ENCODE measurements at regions not wholly inside any gene's neighbourhood (a gene's known extent, or its start where the extent isn't known, plus 50 kb on each side); places are given as distances from the start of the nearest gene placed in this dataset.

GRCh38 chr4:1579901-1580691 lies 104.0 kb downstream of the FAM53A start:
- ATAC-seq (ENCODE audit: insufficient read depth, low read depth) (peak; percentile 55; the same call in 1 of the 3 replicates), DNase-seq (peak; percentile 48)
- Histone ChIP-seq H3K27ac (ENCODE audit: low read length) (no peak overlapping the region), H3K27me3 (ENCODE audit: insufficient read depth, low read length, poor library complexity) (no peaks in the 10 kb centered on the region), H2AFZ (ENCODE audit: low read depth, low read length) (no peak overlapping the region), H3K4me1 (ENCODE audit: insufficient read depth, low read length) (no peaks in the 10 kb centered on the region), H4K20me1 (ENCODE audit: insufficient read depth, low read length) (no peaks in the 10 kb centered on the region; the same call in 1 of the 2 replicates), H3K9me3 (ENCODE audit: insufficient read depth, low read length, severe bottlenecking) (no peaks in the 10 kb centered on the region), H3K79me2 (ENCODE audit: insufficient read depth, low read length) (no peaks in the 10 kb centered on the region), H3K4me3 (ENCODE audit: low read depth in 1 of 2, low read length in 2 of 2) (no peak overlapping the region), H3K4me2 (ENCODE audit: insufficient read depth, low read length) (no peak overlapping the region), H3K9ac (ENCODE audit: low read depth, low read length) (no peak overlapping the region), H3K36me3 (ENCODE audit: insufficient read depth, low read length) (no peaks in the 10 kb centered on the region)
- TF ChIP-seq EZH2 (IDR thresholded peaks at IDR 0.05; ENCODE audit: borderline replicate concordance, low read depth, low read length, severe bottlenecking) (no peak), CTCF (IDR thresholded peaks at IDR 0.05; ENCODE audit: borderline replicate concordance, extremely low read depth, low read length, poor library complexity, severe bottlenecking) (no peak)

GRCh38 chr4:1579001-1579900 lies 104.9 kb downstream of the FAM53A start:
- Histone ChIP-seq H3K79me2 (ENCODE audit: insufficient read depth, low read length) (no peaks in the 10 kb centered on the region), H3K27me3 (ENCODE audit: insufficient read depth, low read length, poor library complexity) (no peaks in the 10 kb centered on the region), H3K9me3 (ENCODE audit: insufficient read depth, low read length, severe bottlenecking) (no peaks in the 10 kb centered on the region), H3K9ac (ENCODE audit: low read depth, low read length) (no peak overlapping the region), H3K36me3 (ENCODE audit: insufficient read depth, low read length) (no peaks in the 10 kb centered on the region), H3K4me3 (ENCODE audit: low read depth in 1 of 2, low read length in 2 of 2) (no peak overlapping the region), H3K4me1 (ENCODE audit: insufficient read depth, low read length) (no peaks in the 10 kb centered on the region), H3K4me2 (ENCODE audit: insufficient read depth, low read length) (no peak overlapping the region), H4K20me1 (ENCODE audit: insufficient read depth, low read length) (peaks cover 6% of the 10 kb centered on the region), H3K27ac (ENCODE audit: low read length) (no peak overlapping the region), H2AFZ (ENCODE audit: low read depth, low read length) (no peak overlapping the region)
- no peak for TF ChIP-seq EZH2 (IDR thresholded peaks at IDR 0.05; ENCODE audit: borderline replicate concordance, low read depth, low read length, severe bottlenecking)
- peak; percentile 39 for TF ChIP-seq CTCF (IDR thresholded peaks at IDR 0.05; ENCODE audit: borderline replicate concordance, extremely low read depth, low read length, poor library complexity, severe bottlenecking)
- ATAC-seq (ENCODE audit: insufficient read depth, low read depth) (peak; percentile 65), DNase-seq (no peak)

GRCh38 chr4:1578251-1578773 lies 105.8 kb downstream of the FAM53A start:
- no peak overlapping the region for H2AFZ ChIP-seq (ENCODE audit: low read depth, low read length)
- H3K4me3 ChIP-seq (ENCODE audit: low read depth in 1 of 2, low read length in 2 of 2): no peak overlapping the region
- H3K27me3 ChIP-seq (ENCODE audit: insufficient read depth, low read length, poor library complexity): no peaks in the 10 kb centered on the region
- no peak for DNase-seq
- no peaks in the 10 kb centered on the region for H3K79me2 ChIP-seq (ENCODE audit: insufficient read depth, low read length)
- no peak for ATAC-seq (ENCODE audit: insufficient read depth, low read depth)
- H3K4me1 ChIP-seq (ENCODE audit: insufficient read depth, low read length): no peaks in the 10 kb centered on the region
- H3K9ac ChIP-seq (ENCODE audit: low read depth, low read length): no peak overlapping the region
- no peaks in the 10 kb centered on the region for H3K9me3 ChIP-seq (ENCODE audit: insufficient read depth, low read length, severe bottlenecking)
- TF ChIP-seq EZH2 (IDR thresholded peaks at IDR 0.05; ENCODE audit: borderline replicate concordance, low read depth, low read length, severe bottlenecking) (no peak), CTCF (IDR thresholded peaks at IDR 0.05; ENCODE audit: borderline replicate concordance, extremely low read depth, low read length, poor library complexity, severe bottlenecking) (no peak)
- H4K20me1 ChIP-seq (ENCODE audit: insufficient read depth, low read length): peaks cover 6% of the 10 kb centered on the region
- H3K27ac ChIP-seq (ENCODE audit: low read length): no peak overlapping the region
- H3K4me2 ChIP-seq (ENCODE audit: insufficient read depth, low read length): no peak overlapping the region
- H3K36me3 ChIP-seq (ENCODE audit: insufficient read depth, low read length): no peaks in the 10 kb centered on the region
